ENCODE measurements at regions not wholly inside any gene's neighbourhood (a gene's known extent, or its start where the extent isn't known, plus 50 kb on each side); places are given as distances from the start of the nearest gene placed in this dataset.

DNA sequence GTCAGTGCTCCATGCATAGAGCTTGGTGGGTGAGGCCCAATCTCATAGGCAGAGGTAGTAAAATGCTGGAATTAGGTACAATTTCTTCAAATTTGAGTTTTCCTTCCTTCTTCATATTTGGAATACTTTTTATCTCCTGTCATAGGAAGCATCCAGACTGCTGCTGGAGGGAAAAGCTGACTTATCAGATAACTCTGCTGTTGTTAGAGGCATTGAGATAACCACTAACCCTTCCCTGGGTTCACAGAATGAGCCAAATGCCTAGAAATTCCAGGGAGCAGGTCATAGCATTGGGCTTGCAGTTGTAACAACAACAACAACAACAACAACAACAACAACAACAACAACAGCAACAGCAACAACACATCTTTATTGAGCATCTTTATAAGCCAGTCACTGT, 332.7 kb downstream of the PDCD6IP start:
- H3K4me3 ChIP-seq (ENCODE audit: low read depth, low read length) = no peak overlapping the region
- DNase-seq (ENCODE audit: low read depth, low spot score) = no peak
- TF ChIP-seq, protein P1, sequence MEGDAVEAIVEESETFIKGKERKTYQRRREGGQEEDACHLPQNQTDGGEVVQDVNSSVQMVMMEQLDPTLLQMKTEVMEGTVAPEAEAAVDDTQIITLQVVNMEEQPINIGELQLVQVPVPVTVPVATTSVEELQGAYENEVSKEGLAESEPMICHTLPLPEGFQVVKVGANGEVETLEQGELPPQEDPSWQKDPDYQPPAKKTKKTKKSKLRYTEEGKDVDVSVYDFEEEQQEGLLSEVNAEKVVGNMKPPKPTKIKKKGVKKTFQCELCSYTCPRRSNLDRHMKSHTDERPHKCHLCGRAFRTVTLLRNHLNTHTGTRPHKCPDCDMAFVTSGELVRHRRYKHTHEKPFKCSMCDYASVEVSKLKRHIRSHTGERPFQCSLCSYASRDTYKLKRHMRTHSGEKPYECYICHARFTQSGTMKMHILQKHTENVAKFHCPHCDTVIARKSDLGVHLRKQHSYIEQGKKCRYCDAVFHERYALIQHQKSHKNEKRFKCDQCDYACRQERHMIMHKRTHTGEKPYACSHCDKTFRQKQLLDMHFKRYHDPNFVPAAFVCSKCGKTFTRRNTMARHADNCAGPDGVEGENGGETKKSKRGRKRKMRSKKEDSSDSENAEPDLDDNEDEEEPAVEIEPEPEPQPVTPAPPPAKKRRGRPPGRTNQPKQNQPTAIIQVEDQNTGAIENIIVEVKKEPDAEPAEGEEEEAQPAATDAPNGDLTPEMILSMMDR (IDR thresholded peaks at IDR 0.05; ENCODE audit: low read depth, low read length) = no peak
- in situ Hi-C loops (cut with HindIII; ENCODE audit: low sequenced_read_pairs) = no loop called here

DNA sequence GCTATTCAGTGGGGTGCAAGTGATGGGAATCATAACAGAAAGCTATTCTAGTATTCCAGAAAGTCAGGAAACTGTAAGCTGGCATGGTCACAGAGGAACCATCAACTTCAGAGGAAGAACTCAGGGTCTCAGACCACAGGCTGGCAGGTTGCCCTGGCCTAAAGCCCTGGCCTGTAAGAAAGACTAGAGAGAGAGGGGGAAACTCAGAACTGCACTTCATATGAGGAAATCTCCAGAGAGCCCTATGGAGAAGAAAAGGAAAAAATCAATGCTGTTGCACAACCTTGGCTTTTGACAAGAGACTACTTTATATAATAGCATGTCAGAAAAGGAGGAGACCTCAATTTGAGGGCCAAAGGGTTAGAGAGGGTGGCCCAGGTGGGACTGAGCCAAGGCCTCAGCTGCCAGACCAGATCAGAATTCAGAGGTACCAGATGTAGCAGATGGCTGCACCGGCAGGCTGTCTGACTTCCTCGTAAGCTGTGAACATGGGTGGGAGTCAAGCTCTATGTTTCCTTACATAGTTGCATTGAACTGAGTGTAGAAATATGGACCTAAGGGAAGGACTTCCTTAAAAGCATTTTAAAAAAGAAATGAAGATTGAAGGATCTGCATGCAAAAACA, 333.8 kb downstream of the PDCD6IP start:
- DNase-seq (ENCODE audit: low read depth, low spot score) = no peak

DNA sequence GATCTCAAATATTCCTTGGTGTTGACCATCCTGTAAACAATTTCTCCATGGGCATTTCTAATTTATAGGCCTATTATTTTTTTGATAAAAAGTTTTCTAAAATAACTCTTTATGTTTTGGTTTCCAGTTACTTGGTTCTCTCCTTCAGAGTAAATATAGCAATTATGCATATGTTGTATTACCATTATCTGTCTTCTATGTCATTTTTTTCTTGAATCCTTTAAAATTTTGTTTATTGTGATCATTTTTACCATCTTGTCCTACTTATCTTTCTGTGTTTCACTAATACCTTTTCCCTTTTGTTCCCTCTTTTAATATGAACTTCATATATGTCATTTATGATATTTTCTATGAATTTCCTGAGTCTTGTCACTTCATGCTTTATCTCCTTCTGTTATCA, 341.1 kb downstream of the PDCD6IP start:
- TF ChIP-seq, protein P1 (IDR thresholded peaks at IDR 0.05; ENCODE audit: low read depth, low read length) = no peak
- no peak for DNase-seq (ENCODE audit: low read depth, low spot score)
- H3K4me3 ChIP-seq (ENCODE audit: low read depth, low read length) = no peak overlapping the region
- in situ Hi-C loops (cut with HindIII; ENCODE audit: low sequenced_read_pairs) = no loop called here

More for the DNA sequence above, 333.8 kb downstream of the PDCD6IP start:
- TF ChIP-seq, protein P1 (IDR thresholded peaks at IDR 0.05; ENCODE audit: low read depth, low read length) = no peak
- in situ Hi-C loops (cut with HindIII; ENCODE audit: low sequenced_read_pairs) = no loop called here
- H3K4me3 ChIP-seq (ENCODE audit: low read depth, low read length) = no peak overlapping the region

DNA sequence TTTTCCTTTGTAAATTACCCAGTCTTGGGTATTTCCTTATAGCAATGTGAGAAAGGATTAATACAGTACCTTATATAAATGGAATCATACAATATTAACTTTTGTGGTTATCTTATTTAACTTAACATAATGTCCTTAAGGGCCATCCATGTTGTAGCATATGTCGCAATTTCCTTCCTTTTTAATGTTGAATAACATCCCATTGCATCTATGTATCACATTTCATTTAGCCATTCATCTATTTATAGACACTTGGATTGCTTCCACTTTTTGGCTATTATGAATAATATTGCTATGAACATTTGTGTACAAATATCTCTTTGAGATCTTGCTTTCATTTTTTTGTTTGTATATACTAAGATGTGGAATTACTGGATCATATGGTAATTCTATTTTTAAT, 342.2 kb downstream of the PDCD6IP start:
- in situ Hi-C loops (cut with HindIII; ENCODE audit: low sequenced_read_pairs) = no loop called here
- DNase-seq (ENCODE audit: low read depth, low spot score) = no peak
- TF ChIP-seq, protein P1 (IDR thresholded peaks at IDR 0.05; ENCODE audit: low read depth, low read length) = no peak
- no peak overlapping the region for H3K4me3 ChIP-seq (ENCODE audit: low read depth, low read length)

- H3K4me3 ChIP-seq (ENCODE audit: low read depth, low read length) = no peak overlapping the region
- TF ChIP-seq, protein P1 (IDR thresholded peaks at IDR 0.05; ENCODE audit: low read depth, low read length) = no peak
- in situ Hi-C loops (cut with HindIII; ENCODE audit: low sequenced_read_pairs) = no loop called here
- DNase-seq (ENCODE audit: low read depth, low spot score) = no peak
These were observed 343.5 kb downstream of the PDCD6IP start for GRCh38 chr3:34141841-34142337.

GRCh38 chr3:34145796-34146195, 347.4 kb downstream of the PDCD6IP start:
- H3K4me3 ChIP-seq (ENCODE audit: low read depth, low read length) = no peak overlapping the region
- TF ChIP-seq, protein P1 (IDR thresholded peaks at IDR 0.05; ENCODE audit: low read depth, low read length) = no peak
- no peak for DNase-seq (ENCODE audit: low read depth, low spot score)
- in situ Hi-C loops (cut with HindIII; ENCODE audit: low sequenced_read_pairs) = no loop called here
